GM19239 (cell line): ENCODE measurements at regions not wholly inside any gene's neighbourhood (a gene's known extent, or its start where the extent isn't known, plus 50 kb on each side); places are given as distances from the start of the nearest gene placed in this dataset.

Experiments
- DNase-seq: peaks from one replicate; pipeline ENCODE4 v3.0.0; 2011; ENCODE audit warnings: low spot score; ENCODE audit not compliant: insufficient read length
- FAIRE-seq: peaks from 2 replicates; lab custom pipeline; 2011; peaks lifted over from hg19 to GRCh38; lab: Jason Lieb, UNC

- no peak for DNase-seq
- FAIRE-seq: no peak
Measured at GRCh38 chr1:10953505-10954193, 58.8 kb upstream of the TARDBP start.

- FAIRE-seq: no peak
- DNase-seq: no peak
Measured at GRCh38 chr1:10957133-10957532, 55.3 kb upstream of the TARDBP start.

GRCh38 chr1:10958614-10959013 lies 53.8 kb upstream of the TARDBP start:
- FAIRE-seq (no peak), DNase-seq (no peak)

GRCh38 chr1:10960411-10961299 lies 51.8 kb upstream of the TARDBP start:
- FAIRE-seq (peak; percentile 74), DNase-seq (peak; percentile 80)

GRCh38 chr1:10961300-10961833 lies 51.1 kb upstream of the TARDBP start:
- FAIRE-seq: no peak
- no peak for DNase-seq

- DNase-seq (no peak), FAIRE-seq (no peak)
Measured at GRCh38 chr1:10962483-10962882, 50.0 kb upstream of the TARDBP start.
